ENCODE measurements at regions not wholly inside any gene's neighbourhood (a gene's known extent, or its start where the extent isn't known, plus 50 kb on each side); places are given as distances from the start of the nearest gene placed in this dataset.

GRCh38 chr18:29225351-29225750 is 1048.4 kb upstream of the CDH2 start:
- H3K4me3 ChIP-seq, result no peak overlapping the region
- H3K4me1 ChIP-seq, result no peaks in the 10 kb centered on the region
- H3K36me3 ChIP-seq, result no peaks in the 10 kb centered on the region
- no peak overlapping the region for H3K27ac ChIP-seq
- no peaks in the 10 kb centered on the region for H4K20me1 ChIP-seq
- no peaks in the 10 kb centered on the region for H3K27me3 ChIP-seq
- H3K9ac ChIP-seq, result no peak overlapping the region
- TF ChIP-seq Cebpa-rat (IDR thresholded peaks at IDR 0.05), result no peak
- no peaks in the 10 kb centered on the region for H3K9me3 ChIP-seq
- no peak overlapping the region for H3K4me2 ChIP-seq

GRCh38 chr18:29218091-29218490 is 1041.2 kb upstream of the CDH2 start:
- H3K4me2 ChIP-seq, result no peak overlapping the region
- H3K27me3 ChIP-seq, result no peaks in the 10 kb centered on the region
- no peaks in the 10 kb centered on the region for H3K4me1 ChIP-seq
- no peak overlapping the region for H3K9ac ChIP-seq
- H4K20me1 ChIP-seq, result no peaks in the 10 kb centered on the region
- no peak overlapping the region for H3K4me3 ChIP-seq
- H3K36me3 ChIP-seq, result no peaks in the 10 kb centered on the region
- H3K9me3 ChIP-seq, result no peaks in the 10 kb centered on the region
- H3K27ac ChIP-seq, result no peak overlapping the region
- no peak for TF ChIP-seq Cebpa-rat (IDR thresholded peaks at IDR 0.05)

- TF ChIP-seq Cebpa-rat (IDR thresholded peaks at IDR 0.05), result no peak
- H3K4me3 ChIP-seq, result no peak overlapping the region
- no peaks in the 10 kb centered on the region for H4K20me1 ChIP-seq
- no peaks in the 10 kb centered on the region for H3K9me3 ChIP-seq
- H3K4me2 ChIP-seq, result no peak overlapping the region
- no peak overlapping the region for H3K27ac ChIP-seq
- H3K36me3 ChIP-seq, result no peaks in the 10 kb centered on the region
- no peak overlapping the region for H3K9ac ChIP-seq
- no peaks in the 10 kb centered on the region for H3K27me3 ChIP-seq
- H3K4me1 ChIP-seq, result no peaks in the 10 kb centered on the region
Measured at GRCh38 chr18:29217124-29217915, 1040.4 kb upstream of the CDH2 start.

- no peak for TF ChIP-seq Cebpa-rat (IDR thresholded peaks at IDR 0.05)
Measured at GRCh38 chr18:29198834-29199233, 1021.9 kb upstream of the CDH2 start.

GRCh38 chr18:29196307-29196706 is 1019.4 kb upstream of the CDH2 start:
- Histone ChIP-seq H3K27me3 (no peaks in the 10 kb centered on the region), H3K4me3 (no peak overlapping the region), H4K20me1 (no peaks in the 10 kb centered on the region), H3K4me2 (no peak overlapping the region), H3K36me3 (no peaks in the 10 kb centered on the region), H3K27ac (no peak overlapping the region), H3K9ac (no peak overlapping the region), H3K4me1 (no peaks in the 10 kb centered on the region), H3K9me3 (no peaks in the 10 kb centered on the region)
- no peak for TF ChIP-seq Cebpa-rat (IDR thresholded peaks at IDR 0.05)

More at GRCh38 chr18:29198834-29199233, 1021.9 kb upstream of the CDH2 start:
- Histone ChIP-seq H3K9ac (no peak overlapping the region), H3K27me3 (no peaks in the 10 kb centered on the region), H3K27ac (no peak overlapping the region), H3K36me3 (no peaks in the 10 kb centered on the region), H3K4me2 (no peak overlapping the region), H4K20me1 (no peaks in the 10 kb centered on the region), H3K4me1 (no peaks in the 10 kb centered on the region), H3K9me3 (no peaks in the 10 kb centered on the region), H3K4me3 (no peak overlapping the region)

GRCh38 chr18:29191263-29191662 is 1014.3 kb upstream of the CDH2 start:
- TF ChIP-seq Cebpa-rat (IDR thresholded peaks at IDR 0.05), result no peak
- H4K20me1 ChIP-seq, result no peaks in the 10 kb centered on the region
- no peak overlapping the region for H3K4me2 ChIP-seq
- H3K27me3 ChIP-seq, result no peaks in the 10 kb centered on the region
- H3K9me3 ChIP-seq, result no peaks in the 10 kb centered on the region
- H3K27ac ChIP-seq, result no peak overlapping the region
- no peak overlapping the region for H3K9ac ChIP-seq
- H3K4me1 ChIP-seq, result no peaks in the 10 kb centered on the region
- no peak overlapping the region for H3K4me3 ChIP-seq
- H3K36me3 ChIP-seq, result no peaks in the 10 kb centered on the region

GRCh38 chr18:29188760-29189159 is 1011.8 kb upstream of the CDH2 start:
- Histone ChIP-seq H3K4me2 (no peak overlapping the region), H4K20me1 (no peaks in the 10 kb centered on the region), H3K9me3 (no peaks in the 10 kb centered on the region), H3K9ac (no peak overlapping the region), H3K36me3 (no peaks in the 10 kb centered on the region), H3K4me1 (no peaks in the 10 kb centered on the region), H3K27me3 (no peaks in the 10 kb centered on the region), H3K27ac (no peak overlapping the region), H3K4me3 (no peak overlapping the region)
- TF ChIP-seq Cebpa-rat (IDR thresholded peaks at IDR 0.05), result no peak

- no peak overlapping the region for H3K4me3 ChIP-seq
- H3K4me2 ChIP-seq, result no peak overlapping the region
- H3K27ac ChIP-seq, result no peak overlapping the region
Measured at GRCh38 chr18:29185801-29186200, 1008.9 kb upstream of the CDH2 start.

GRCh38 chr18:29184654-29185053 is 1007.7 kb upstream of the CDH2 start:
- Histone ChIP-seq H3K4me2 (no peak overlapping the region), H3K27me3 (no peaks in the 10 kb centered on the region), H4K20me1 (no peaks in the 10 kb centered on the region), H3K9ac (no peak overlapping the region), H3K36me3 (no peaks in the 10 kb centered on the region), H3K4me1 (no peaks in the 10 kb centered on the region), H3K27ac (no peak overlapping the region), H3K4me3 (no peak overlapping the region), H3K9me3 (no peaks in the 10 kb centered on the region)
- no peak for TF ChIP-seq Cebpa-rat (IDR thresholded peaks at IDR 0.05)

More at GRCh38 chr18:29185801-29186200, 1008.9 kb upstream of the CDH2 start:
- Histone ChIP-seq H3K36me3 (no peaks in the 10 kb centered on the region), H3K4me1 (no peaks in the 10 kb centered on the region), H4K20me1 (no peaks in the 10 kb centered on the region), H3K9ac (no peak overlapping the region), H3K9me3 (no peaks in the 10 kb centered on the region), H3K27me3 (no peaks in the 10 kb centered on the region)
- no peak for TF ChIP-seq Cebpa-rat (IDR thresholded peaks at IDR 0.05)

GRCh38 chr18:29181151-29181901 is 1004.4 kb upstream of the CDH2 start:
- Histone ChIP-seq H3K27me3 (no peaks in the 10 kb centered on the region), H4K20me1 (no peaks in the 10 kb centered on the region), H3K4me2 (no peak overlapping the region), H3K9me3 (no peaks in the 10 kb centered on the region), H3K4me3 (no peak overlapping the region), H3K27ac (no peak overlapping the region), H3K36me3 (no peaks in the 10 kb centered on the region), H3K4me1 (no peaks in the 10 kb centered on the region), H3K9ac (no peak overlapping the region)
- TF ChIP-seq Cebpa-rat (IDR thresholded peaks at IDR 0.05), result no peak
